UCSD-AML1 (cell line): ENCODE measurements at regions not wholly inside any gene's neighbourhood (a gene's known extent, or its start where the extent isn't known, plus 50 kb on each side); places are given as distances from the start of the nearest gene placed in this dataset.

Source experiments
- DNase-seq: peaks from one replicate; lab custom pipeline; 2025; ENCODE audit not compliant: unreplicated experiment; lab: John Stamatoyannopoulos, UW

GRCh38 chr13:53200498-53201453 lies 172.2 kb downstream of the OLFM4 start:
- peak; percentile 2 for DNase-seq

- no peak for DNase-seq
Measured at GRCh38 chr13:53201454-53202225, 173.0 kb downstream of the OLFM4 start.

GRCh38 chr13:53204598-53204997 lies 176.0 kb downstream of the OLFM4 start:
- peak; percentile 3 for DNase-seq

GRCh38 chr13:53206455-53206854 lies 177.8 kb downstream of the OLFM4 start:
- DNase-seq, result no peak

GRCh38 chr13:53207556-53207955 lies 178.9 kb downstream of the OLFM4 start:
- DNase-seq, result peak; percentile 7

- no peak for DNase-seq
Measured at GRCh38 chr13:53214433-53214832, 185.8 kb downstream of the OLFM4 start.

GRCh38 chr13:53215563-53215962 lies 186.9 kb downstream of the OLFM4 start:
- DNase-seq, result no peak

GRCh38 chr13:53216773-53217172 lies 188.2 kb downstream of the OLFM4 start:
- DNase-seq, result no peak

- DNase-seq, result no peak
Measured at GRCh38 chr13:53217194-53217593, 188.6 kb downstream of the OLFM4 start.

GRCh38 chr13:53220038-53220437 lies 191.4 kb downstream of the OLFM4 start:
- DNase-seq, result no peak

- DNase-seq, result no peak
Measured at GRCh38 chr13:53237696-53238095, 209.1 kb downstream of the OLFM4 start.

GRCh38 chr13:53238261-53238660 lies 209.6 kb downstream of the OLFM4 start:
- no peak for DNase-seq

- no peak for DNase-seq
Measured at GRCh38 chr13:53240401-53241025, 211.9 kb downstream of the OLFM4 start.

GRCh38 chr13:53241891-53242348 lies 213.3 kb downstream of the OLFM4 start:
- no peak for DNase-seq

- DNase-seq, result no peak
Measured at GRCh38 chr13:53249236-53249635, 220.6 kb downstream of the OLFM4 start.

- no peak for DNase-seq
Measured at GRCh38 chr13:53250272-53250875, 221.8 kb downstream of the OLFM4 start.

GRCh38 chr13:53250977-53251376 lies 222.4 kb downstream of the OLFM4 start:
- no peak for DNase-seq

GRCh38 chr13:53254500-53254899 lies 225.9 kb downstream of the OLFM4 start:
- DNase-seq, result no peak

- no peak for DNase-seq
Measured at GRCh38 chr13:53255795-53256194, 227.2 kb downstream of the OLFM4 start.

GRCh38 chr13:53260594-53260993 lies 232.0 kb downstream of the OLFM4 start:
- no peak for DNase-seq
